ENCODE measurements at regions not wholly inside any gene's neighbourhood (a gene's known extent, or its start where the extent isn't known, plus 50 kb on each side); places are given as distances from the start of the nearest gene placed in this dataset.

GRCh38 chr10:9024210-9024609, 969.7 kb downstream of the GATA3 start:
- no peak overlapping the region for H3K4me3 ChIP-seq
- DNase-seq (ENCODE audit: low read depth in 1 of 2, low spot score in 1 of 2) = no peak
- TF ChIP-seq ATOH8 (CRISPR knock-in tag; IDR thresholded peaks at IDR 0.05; ENCODE audit: low read depth) = no peak
- no peak for TF ChIP-seq TFCP2L1 (CRISPR knock-in tag; IDR thresholded peaks at IDR 0.05)
- TF ChIP-seq FOSL2 (IDR thresholded peaks at IDR 0.05) = no peak
- TF ChIP-seq FOSL2 (CRISPR knock-in tag; IDR thresholded peaks at IDR 0.05) = peak; percentile 50
- TF ChIP-seq REST (IDR thresholded peaks at IDR 0.05) = no peak

GRCh38 chr10:9028231-9028630, 973.7 kb downstream of the GATA3 start:
- no peak for FAIRE-seq
- H3K27ac ChIP-seq = no peak overlapping the region
- H3K9me3 ChIP-seq = no peaks in the 10 kb centered on the region
- H3K4me3 ChIP-seq = no peak overlapping the region
- H3K4me1 ChIP-seq = no peaks in the 10 kb centered on the region
- DNase-seq (ENCODE audit: low read depth in 1 of 2, low spot score in 1 of 2) = no peak
- H3K4me2 ChIP-seq = no peak overlapping the region
- TF ChIP-seq NR3C1 (IDR thresholded peaks at IDR 0.05) = no peak
- no peak for TF ChIP-seq ESRRA (IDR thresholded peaks at IDR 0.05; ENCODE audit: borderline replicate concordance, low read length)
- TF ChIP-seq KDM1A (IDR thresholded peaks at IDR 0.05; ENCODE audit: low read depth) = no peak
- TF ChIP-seq ZNF302 (CRISPR knock-in tag; IDR thresholded peaks at IDR 0.05) = no peak
- TF ChIP-seq HOXB13 (CRISPR knock-in tag; IDR thresholded peaks at IDR 0.05; ENCODE audit: low read depth) = no peak
- TF ChIP-seq SREBF2 (IDR thresholded peaks at IDR 0.05) = no peak
- TF ChIP-seq RCOR1 (IDR thresholded peaks at IDR 0.05; ENCODE audit: low read depth, low read length) = no peak
- TF ChIP-seq HEYL (CRISPR knock-in tag; IDR thresholded peaks at IDR 0.05) = no peak
- TF ChIP-seq NFE2L2 (conservative IDR thresholded peaks at IDR 0.05; ENCODE audit: low read length) = no peak
- no peak for TF ChIP-seq HES2 (IDR thresholded peaks at IDR 0.05)
- no peak for TF ChIP-seq HOXB5 (CRISPR knock-in tag; IDR thresholded peaks at IDR 0.05)
- TF ChIP-seq BCL3 (IDR thresholded peaks at IDR 0.05) = no peak
- TF ChIP-seq PBX3 (IDR thresholded peaks at IDR 0.05) = no peak
- no peak for TF ChIP-seq KDM5A (IDR thresholded peaks at IDR 0.05)
- TF ChIP-seq ATOH8 (CRISPR knock-in tag; IDR thresholded peaks at IDR 0.05; ENCODE audit: low read depth) = no peak
- no peak for TF ChIP-seq TFCP2L1 (CRISPR knock-in tag; IDR thresholded peaks at IDR 0.05)
- no peak for TF ChIP-seq RNF2 (IDR thresholded peaks at IDR 0.05; ENCODE audit: borderline replicate concordance, low read depth)
- no peak for TF ChIP-seq JUNB (IDR thresholded peaks at IDR 0.05)
- no peak for ATAC-seq
- POLR2A ChIA-PET = no interaction called here
- CTCF ChIA-PET = no interaction called here

More at GRCh38 chr10:9024210-9024609, 969.7 kb downstream of the GATA3 start:
- FAIRE-seq (no peak), ATAC-seq (no peak)
- Histone ChIP-seq H3K4me2 (no peak overlapping the region), H3K4me1 (no peaks in the 10 kb centered on the region), H3K9me3 (no peaks in the 10 kb centered on the region), H3K27ac (no peak overlapping the region)
- 32% methylated on average over 2 of the region's 2 CpGs for WGBS (ENCODE audit: missing lambda C conversion rate)
- ChIA-PET POLR2A (no interaction called here), CTCF (no interaction called here)
